ENCODE measurements at regions not wholly inside any gene's neighbourhood (a gene's known extent, or its start where the extent isn't known, plus 50 kb on each side); places are given as distances from the start of the nearest gene placed in this dataset.

- no peak for TF ChIP-seq CTCF (IDR thresholded peaks at IDR 0.05; ENCODE audit: low read depth, low read length)
- TF ChIP-seq EZH2phosphoT487 (IDR thresholded peaks at IDR 0.05; ENCODE audit: low read depth), result no peak
Observed at GRCh38 chr22:27216444-27216843, 559.1 kb downstream of the MIAT start.
